ENCODE measurements at regions not wholly inside any gene's neighbourhood (a gene's known extent, or its start where the extent isn't known, plus 50 kb on each side); places are given as distances from the start of the nearest gene placed in this dataset.
"Not testable (repeated sequence)": the region's sequence is repeated elsewhere in the genome, so short reads cannot be mapped to it uniquely, and the experiment has no call there.

DNA sequence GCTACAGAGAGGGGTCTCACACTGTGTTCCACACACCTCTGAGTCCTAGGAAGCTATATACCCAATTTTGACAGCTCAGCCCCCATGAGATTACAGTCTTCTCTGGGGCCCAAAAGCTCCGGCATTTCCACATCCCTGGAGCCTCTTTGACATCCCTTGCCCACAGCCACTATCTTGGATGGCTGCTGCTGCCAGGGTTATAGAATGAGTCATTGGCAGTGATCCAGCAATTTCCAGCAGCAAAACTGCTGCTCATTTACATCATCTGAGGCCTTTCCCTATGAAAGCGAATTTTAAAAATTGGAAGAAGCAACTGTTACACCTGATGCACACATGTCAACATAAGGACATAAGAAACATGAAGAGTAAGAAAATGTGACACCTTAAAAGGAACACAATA lies 590.7 kb downstream of the MEI4 start:
- DNase-seq = no peak

DNA sequence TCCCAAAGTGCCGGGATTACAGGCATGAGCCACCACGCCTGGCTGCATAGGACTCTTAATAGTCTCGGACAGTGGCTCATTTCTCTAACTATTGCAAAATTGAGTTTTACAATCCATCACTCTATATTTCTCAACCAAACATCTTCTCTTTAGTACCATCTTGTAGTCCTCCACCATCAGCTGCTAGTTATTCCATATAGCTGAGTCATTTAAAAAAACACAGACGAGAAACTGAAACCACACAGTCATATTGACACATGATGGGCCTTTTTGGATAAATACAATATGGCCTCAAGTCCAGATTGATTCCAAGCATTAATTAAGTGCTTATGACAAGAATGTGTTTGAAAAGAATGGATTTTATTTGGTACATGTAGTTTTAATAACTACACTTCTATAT lies 599.1 kb downstream of the MEI4 start:
- DNase-seq = no peak

DNA sequence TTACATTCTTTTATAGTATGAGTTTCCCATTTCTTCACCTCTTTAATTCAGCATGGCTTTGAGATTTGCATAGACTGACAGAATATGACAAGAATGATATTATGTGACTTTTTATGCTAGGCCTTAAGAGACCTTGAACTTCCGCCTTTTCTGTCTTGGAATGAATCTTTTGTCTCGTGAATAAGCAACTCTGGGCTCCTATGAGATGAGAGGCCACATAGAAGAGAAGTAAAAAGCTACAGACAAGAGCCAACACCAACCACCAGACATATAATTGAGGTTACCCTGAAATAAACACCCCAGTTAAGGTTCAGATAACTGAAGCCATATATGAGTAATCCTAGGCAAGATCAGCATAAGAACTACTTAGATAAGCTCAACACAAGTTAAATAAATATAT lies 600.8 kb downstream of the MEI4 start:
- DNase-seq = no peak

DNA sequence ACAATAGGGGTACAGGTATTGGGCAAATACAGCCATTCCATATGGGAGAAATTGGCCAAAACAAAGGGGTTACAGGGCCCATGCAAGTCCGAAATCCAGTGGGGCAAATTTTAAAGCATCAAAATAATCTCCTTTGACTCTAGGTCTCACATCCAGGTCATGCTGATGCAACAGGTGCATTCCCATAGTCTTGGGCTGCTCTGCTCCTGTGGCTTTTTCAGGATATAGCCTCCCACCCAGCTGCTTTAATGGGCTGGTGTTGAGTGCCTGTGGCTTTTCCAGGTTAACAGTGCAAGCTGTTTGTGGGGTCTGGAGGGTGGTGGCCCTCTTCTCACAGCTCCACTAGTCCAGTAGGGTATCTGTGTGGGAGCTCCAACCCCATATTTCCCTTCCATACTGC lies 607.1 kb downstream of the MEI4 start:
- DNase-seq = no peak

DNA sequence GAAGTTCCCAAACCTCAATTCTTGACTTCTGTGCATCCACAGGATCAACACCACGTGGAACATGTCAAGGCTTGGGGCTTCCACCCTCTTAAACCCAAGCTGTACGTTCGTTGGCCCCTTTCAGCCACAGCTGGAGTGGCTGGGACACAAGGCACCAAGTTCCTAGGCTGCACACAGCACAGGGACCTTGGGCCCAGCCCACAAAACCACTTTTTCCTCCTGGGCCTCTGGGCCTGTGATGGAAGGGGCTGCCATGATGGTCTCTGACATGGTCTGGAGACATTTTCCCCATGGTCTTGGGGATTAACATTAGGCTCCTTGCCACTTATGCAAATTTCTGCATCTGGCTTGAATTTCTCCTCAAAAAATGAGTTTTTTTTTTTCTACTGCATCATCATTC lies 606.9 kb upstream of the IRAK1BP1 start:
- not testable (repeated sequence) for DNase-seq

DNA sequence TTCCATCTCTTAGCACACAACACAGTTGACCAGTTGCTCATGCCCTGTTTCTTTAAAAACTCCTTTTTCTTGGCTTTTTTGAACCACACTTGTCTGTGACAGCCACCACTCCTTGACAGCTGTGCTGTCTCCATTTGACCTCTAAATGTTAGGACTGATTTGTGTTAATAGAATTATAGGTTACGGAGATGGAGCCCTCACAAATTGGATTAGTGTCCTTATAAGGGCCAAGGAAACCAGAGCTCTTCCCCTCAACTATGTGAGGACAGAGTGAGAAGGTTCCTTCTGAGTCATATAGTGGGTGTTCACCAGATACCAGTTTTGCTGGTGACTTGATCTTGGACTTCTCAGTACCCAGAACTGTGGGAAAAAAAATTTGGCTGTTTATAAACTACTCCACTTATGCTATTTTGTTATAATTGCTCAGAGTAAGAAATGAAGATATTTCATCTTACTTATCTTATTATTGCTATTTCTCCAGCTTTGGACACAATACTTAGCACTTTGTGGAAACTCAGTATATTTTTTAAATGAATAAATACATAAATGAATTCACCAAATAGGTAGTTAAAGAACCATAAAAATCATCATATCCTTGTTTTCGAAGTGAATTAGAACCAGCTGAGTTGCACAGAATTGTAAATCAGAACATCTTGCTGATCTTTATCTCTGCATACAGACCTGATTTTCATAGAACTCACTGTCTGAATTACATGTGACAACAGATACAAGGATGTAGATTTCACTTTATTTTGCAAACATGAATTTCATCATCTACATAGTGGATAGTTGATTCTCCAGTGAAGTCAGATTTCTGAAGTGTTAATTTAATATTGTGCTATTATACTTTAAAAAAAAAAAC lies 598.5 kb upstream of the IRAK1BP1 start:
- no peak for DNase-seq

DNA sequence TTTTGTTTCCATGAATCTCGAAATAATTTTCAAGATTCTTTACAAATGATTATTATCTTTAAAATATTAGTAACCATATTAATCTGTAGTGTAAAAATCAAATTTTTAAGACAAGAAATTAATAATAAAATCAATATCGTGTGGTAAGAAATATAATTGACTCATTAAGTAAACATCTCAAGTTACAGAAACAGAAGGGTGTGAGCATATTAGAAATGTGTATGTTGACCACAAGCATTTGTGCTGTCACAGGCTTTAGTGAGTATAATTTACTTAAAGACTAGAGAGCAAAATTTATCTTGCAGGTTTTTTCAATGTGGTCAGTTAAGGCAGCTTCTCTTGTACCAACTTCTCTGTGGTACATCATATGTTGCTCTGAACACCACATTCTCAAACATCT lies 566.5 kb upstream of the IRAK1BP1 start:
- no peak for DNase-seq

DNA sequence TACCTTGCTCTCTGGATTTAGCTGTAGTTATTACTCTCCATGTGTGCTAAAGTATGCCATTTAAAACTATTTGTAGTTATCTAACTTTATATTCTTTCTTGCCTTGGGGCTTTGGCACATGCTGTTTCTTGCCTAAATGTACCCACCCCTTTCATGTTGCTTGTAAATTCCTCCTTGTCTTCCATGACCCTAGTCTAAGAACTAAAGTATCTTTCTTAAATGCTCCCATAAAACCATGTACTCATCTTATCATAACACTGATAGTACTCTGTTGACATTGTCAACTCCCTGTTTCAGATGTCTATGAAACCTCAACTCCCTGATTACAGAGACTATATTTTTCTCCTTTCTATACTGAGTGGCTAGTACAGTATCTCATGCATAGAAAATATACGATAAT lies 564.9 kb upstream of the IRAK1BP1 start:
- no peak for DNase-seq

DNA sequence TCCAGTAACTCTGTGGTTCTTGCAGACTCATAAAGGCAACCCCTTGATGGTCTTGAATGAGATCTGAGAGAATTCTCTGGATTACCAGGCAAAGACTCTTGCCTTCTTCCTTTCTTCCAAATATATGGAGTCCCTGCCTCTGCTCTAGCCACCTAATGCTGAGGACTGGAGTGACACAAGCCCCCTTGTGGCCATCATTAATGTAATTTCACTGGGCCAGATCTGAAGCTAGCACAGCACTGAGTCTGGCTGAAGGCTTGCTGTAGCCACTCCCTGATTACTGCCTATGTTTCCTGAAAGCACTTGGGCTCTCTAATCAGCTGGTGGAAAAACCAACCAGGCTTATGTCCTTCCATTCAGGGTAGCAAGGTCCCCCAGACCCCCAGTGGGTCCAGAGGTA lies 559.3 kb upstream of the IRAK1BP1 start:
- DNase-seq = no peak

DNA sequence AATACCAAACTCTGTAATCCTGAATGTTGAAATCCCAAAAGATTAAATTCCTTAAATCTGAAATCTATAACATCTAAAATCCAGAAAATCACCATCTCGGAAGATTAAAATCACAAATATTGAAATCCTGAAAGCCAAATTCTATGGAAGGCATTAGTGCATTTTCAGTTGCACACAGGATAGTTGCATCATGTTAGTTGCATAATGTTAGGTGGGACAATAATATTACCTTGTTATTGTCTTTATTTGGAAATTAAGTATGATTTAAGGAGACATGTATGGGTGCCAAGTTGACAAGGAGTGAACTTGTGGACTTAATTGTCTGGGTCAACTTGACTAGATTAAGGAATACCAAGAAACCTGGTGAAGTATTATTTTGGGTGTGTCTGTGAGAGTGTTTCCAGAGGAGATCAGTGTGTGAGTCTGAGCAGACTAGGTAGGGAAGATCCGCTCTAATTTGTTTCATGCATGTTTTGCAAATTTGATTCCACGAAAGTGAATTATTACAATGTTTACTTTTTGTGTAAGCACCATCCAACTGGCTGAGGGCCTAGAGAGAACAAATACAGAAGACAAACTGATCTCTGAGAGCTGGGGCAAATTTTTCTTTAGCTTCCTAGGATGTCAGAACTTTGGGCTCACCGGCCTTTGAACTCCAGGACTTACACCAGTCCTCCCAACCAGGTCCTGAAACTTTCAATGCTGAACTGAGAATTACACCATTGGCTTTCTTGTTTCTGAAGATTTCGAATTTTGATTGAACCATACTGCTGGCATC lies 545.1 kb upstream of the IRAK1BP1 start:
- no peak for DNase-seq

DNA sequence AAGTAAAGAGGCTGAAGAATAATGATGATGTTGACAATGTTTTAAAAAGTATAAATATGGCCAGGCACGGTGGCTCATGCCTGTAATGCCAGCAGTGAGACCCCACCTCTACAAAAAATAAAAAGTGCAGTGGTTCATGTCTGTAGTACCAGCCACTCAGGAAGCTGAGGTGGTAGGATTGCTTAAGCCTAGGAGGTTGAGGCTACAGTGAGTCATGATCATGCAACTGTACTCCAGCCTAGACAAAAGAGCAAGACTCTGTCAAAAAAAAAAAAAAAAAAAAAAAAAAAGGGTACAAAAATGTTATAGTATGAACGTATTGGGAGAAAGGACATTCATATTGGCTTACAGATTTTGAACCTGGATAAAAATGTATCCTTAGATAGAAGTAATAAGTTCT lies 543.1 kb upstream of the IRAK1BP1 start:
- no peak for DNase-seq

DNA sequence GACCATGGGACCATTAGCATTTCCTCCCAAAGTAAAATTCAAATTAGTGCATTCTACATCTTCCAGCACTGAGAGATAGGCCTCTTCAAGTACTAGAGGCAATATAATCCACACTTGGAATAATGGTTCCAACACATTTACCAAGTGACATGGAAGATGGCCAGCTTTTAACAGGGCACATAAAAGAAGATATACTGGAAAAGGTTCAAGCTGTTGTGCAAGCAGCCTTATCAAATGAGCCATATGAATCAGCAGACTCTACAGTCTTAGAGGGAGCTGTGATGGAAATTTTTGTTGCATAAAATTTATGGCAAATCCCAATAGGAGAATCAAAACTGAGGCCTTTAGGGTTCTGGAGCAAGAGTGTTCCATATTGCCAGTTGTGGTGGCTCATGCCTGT lies 526.6 kb upstream of the IRAK1BP1 start:
- no peak for DNase-seq

DNA sequence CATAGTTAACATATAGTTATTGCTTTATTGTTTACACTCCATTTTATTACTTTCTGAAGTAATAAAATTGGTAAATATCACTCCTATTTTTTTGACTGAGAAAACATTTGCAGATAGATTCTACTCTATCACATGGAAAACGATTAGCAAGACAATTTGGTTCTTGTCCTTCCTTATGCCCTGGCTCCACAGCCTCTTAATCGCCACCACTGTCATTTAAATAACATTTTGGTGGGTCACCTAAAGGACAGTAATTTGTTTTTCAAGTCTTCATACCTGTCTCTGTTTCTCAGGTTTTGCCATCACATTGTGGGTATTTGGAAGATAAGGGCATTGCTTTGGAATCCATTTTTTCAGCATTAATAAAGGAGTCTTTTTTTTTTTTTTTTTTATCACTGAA lies 521.5 kb upstream of the IRAK1BP1 start:
- DNase-seq = no peak

DNA sequence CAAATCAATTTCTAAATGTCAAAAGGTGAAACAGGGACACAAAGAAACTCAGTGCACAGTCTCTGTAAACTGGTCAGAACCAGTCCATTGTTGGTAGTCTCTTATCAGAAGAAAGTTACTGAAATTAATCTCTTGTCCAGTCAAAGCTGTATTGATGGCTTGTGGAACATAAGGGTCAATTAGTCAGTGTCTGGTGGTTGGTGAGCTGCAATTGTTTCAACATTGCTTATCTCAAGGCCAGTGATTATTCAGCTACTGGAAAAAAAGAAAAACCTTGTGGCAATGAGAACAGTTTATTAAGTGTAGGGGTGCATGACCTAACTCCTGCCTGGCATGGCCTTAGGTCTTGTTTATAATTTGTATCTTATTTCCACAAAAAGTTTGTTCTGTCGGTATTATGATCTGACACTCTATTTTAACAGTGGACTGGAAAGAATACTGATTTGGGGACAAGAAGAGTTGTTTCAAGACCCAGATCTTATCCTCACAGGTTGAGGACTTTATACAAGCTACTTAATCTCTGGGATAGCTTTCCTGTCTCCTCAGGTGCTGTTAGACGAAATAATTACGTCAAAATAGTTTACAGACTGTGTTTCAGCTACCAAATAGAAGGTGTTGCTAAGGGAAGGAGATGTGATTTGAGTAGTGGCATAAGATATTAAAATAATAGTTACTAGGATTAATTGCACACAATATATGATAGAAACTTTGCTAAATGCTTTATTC lies 520.0 kb upstream of the IRAK1BP1 start:
- no peak for DNase-seq

DNA sequence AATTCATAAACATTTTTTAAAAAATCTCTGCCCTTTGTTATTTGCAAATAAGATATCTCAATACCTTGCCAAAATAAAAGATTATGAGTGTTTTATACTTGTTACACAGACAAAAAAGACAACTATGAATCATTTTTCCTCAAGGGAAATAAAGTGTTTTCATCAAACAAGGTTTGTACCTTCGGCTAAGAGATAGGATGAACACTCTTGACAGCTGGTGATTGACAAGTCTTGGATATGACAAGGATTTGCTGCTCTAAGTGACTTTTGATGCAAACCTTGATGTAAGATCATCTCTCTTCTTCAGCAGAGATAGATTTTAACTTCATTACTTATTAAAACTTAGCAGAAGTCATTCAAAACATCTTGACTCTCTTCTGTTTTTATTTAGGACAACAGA lies 514.3 kb upstream of the IRAK1BP1 start:
- DNase-seq = no peak

DNA sequence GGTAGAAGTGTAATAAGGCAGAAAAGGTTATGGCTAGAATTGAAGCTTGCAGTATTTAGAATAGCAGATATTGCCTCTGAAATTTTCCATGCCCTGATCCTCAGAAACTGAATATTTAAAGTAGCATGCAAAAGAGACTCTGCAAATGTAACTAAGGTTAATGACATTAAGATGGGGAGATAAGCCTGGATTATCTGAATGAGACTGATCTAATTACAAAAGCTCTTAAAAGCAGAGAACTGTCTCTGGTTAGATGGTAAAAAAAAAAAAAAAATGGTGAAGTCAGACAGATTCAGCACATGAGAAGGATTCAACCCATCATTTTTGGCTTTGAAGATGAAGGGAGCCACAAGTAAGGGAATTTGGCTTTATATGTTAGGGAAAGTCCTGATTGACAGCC lies 503.7 kb upstream of the IRAK1BP1 start:
- DNase-seq = no peak

DNA sequence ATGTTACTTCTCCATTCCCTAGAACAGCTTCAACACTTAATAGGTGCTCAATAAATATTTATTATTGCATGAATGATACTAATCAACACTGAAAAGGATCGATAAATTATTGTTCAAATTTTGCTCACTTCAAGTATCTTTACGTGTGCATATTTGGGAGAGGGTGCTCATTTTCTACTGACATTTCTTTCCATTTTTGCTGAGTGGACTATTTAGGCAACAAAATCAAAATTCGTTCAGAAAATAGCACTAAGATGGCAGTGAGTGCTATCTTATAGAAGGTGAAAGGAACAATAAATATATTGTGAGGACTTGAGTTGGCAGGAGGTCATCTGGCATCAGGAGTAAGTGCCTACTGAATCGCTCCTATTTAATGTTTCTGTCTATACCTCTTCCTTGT lies 501.9 kb upstream of the IRAK1BP1 start:
- DNase-seq = no peak

DNA sequence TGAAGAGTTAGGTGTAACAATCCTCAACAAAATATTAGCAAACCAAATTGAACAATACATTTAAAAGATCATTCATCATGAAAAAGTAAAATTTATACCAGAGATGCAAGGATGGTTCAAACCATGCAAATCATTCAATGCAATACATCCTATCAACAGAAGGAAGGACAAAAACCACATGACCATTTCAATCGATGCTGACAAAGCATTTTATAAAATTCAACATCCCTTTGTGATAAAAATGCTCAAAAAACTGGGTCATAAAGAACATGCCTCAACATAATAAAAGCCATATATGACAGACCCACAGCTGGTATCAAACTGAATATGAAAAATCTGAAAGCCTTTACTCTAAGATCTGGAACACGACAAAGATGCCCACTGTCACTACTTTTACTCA lies 490.3 kb upstream of the IRAK1BP1 start:
- no peak for DNase-seq

DNA sequence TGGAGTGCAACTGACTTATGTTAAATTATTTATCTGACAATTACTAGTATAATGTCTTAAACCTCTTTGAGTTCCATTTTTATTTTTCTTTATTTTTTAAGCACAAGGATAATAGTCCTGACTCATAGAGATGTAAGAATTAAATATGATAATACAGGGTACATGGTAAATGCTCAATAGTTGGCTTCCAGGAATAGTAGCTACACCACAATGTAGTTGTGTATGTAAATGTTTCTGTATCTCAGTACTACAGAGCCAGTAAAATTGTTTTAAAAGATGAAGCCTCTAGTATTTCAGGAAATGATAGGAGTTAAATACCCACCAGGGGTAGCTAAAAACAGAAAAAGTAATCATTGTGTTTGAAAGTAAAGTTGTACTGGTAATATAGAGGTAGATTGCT lies 487.4 kb upstream of the IRAK1BP1 start:
- no peak for DNase-seq

DNA sequence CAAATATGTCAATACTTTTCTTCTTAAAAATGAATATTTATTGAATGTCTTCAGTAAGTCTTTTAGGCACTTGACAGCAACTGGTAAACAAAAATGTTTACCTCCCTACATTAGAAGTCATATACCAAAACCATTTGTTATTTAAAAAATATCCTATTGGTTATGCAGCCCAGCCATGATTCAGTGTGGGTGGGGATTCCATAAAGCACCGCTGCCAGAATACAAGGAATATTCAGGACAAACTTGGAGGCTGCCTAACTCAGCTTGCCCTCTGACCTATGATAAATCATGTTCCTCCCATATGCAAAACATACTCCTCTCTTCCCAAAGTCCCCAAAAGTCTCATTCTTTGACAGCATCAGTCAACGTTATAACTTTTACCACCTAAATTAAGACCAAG lies 486.8 kb upstream of the IRAK1BP1 start:
- no peak for DNase-seq

DNA sequence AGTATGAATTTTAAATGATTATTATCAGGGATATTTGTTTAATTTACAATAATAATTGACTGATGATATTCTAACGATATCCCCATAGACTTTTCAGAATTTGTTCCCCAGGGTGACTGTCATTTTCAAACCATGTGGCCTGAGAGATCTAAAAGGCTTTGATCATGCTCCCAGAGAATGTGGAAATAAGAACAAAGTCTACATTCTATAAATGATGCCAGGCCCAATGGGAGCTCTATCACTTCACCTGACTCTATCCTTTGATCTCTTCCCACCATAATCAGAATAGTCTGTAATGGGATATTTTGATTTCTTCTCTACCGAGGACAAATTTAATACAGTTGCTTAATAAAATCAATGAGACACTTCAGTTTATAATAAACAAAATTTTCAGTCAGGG lies 483.4 kb upstream of the IRAK1BP1 start:
- no peak for DNase-seq

DNA sequence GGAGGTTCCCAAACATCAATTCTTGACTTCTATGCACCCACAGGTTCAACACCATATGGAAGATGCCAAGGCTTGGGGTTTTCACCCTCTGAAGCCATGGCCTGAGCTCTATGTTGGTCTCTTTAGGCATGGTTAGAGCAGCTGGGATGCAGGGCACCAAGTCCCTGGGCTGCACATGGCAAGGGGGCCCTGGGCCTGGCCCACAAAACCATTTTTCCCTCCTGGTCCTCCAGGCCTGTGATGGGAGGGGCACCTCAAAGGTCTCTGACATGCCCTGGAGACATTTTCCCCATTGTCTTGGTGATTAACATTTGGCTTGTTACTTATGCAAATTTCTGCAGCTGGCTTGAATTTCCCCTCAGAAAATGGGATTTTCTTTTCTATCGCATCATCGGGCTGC lies 480.5 kb upstream of the IRAK1BP1 start:
- not testable (repeated sequence) for DNase-seq

DNA sequence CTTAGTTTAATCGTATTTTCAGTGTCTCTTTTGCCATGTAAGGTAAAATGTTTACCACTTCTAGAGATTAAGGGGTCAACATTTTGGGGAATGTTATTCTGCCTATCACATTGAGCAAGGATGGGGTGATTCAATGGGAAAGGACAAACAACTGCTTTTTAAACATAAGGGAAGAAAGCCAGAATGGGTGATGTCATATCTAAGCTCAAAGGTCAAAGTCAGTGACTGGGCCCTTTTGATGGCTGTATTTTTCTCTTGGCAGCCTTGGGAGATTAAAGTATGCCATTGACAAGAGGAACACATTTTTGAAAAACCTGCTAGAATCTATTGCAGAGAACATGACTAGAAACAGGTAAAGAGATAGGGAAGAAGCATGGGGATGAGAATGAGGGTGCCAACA lies 477.3 kb upstream of the IRAK1BP1 start:
- no peak for DNase-seq

DNA sequence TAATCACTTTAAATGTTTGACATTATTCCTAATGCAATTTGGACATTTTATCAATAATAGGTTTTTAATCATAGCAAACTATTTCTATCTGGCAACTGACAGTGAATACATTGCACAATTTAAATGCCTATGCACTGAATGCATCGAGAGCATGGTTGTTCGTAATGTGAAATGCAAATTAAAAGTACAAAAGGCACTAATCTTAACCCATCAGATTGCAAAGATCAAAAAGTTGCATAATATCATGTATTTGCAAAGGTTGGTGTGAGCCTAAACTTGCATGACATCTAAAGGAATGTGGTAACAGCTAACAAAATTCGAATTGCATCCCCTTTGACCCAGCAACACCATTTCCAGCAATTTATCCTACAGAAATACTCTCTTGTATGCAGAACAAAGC lies 469.9 kb upstream of the IRAK1BP1 start:
- DNase-seq = no peak
